ENCODE measurements at regions not wholly inside any gene's neighbourhood (a gene's known extent, or its start where the extent isn't known, plus 50 kb on each side); places are given as distances from the start of the nearest gene placed in this dataset.

DNA sequence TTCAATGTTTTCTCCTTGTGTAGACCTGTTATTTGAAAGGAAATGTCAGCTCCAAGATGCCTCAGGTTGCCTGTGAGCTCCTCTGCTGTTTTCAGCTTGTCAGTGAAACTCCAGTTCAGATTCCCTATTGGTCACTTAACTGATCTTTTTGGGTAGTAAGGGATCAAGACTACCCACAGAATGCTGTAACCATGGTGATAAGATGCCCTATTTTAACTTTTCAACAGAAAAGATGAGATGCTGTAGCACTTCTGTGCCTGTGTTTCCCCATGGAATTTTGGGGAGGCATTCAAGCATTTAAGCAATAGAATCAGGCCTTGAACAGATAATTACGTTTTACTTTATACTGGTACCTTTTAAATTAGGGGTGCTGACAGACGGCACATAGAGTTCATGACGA, 106.6 kb upstream of the H2AZ1 start:
- CTCF ChIA-PET, result interaction anchor here (1.0 to 2.0 kb wide), 4 partner anchors 12 to 58 kb away, joined by 3 to 8 read pairs (median 4); no protein-coding TSS in a partner anchor
- Histone ChIP-seq H3K27me3 (ENCODE audit: control insufficient read depth, insufficient read depth, low read length) (peaks cover 1% of the 10 kb centered on the region; the same call in 1 of the 2 replicates), H3K4me3 (ENCODE audit: low read depth, low read length) (no peak overlapping the region), H3K36me3 (ENCODE audit: control insufficient read depth, insufficient read depth, low read length) (no peaks in the 10 kb centered on the region)
- TF ChIP-seq, protein P1, sequence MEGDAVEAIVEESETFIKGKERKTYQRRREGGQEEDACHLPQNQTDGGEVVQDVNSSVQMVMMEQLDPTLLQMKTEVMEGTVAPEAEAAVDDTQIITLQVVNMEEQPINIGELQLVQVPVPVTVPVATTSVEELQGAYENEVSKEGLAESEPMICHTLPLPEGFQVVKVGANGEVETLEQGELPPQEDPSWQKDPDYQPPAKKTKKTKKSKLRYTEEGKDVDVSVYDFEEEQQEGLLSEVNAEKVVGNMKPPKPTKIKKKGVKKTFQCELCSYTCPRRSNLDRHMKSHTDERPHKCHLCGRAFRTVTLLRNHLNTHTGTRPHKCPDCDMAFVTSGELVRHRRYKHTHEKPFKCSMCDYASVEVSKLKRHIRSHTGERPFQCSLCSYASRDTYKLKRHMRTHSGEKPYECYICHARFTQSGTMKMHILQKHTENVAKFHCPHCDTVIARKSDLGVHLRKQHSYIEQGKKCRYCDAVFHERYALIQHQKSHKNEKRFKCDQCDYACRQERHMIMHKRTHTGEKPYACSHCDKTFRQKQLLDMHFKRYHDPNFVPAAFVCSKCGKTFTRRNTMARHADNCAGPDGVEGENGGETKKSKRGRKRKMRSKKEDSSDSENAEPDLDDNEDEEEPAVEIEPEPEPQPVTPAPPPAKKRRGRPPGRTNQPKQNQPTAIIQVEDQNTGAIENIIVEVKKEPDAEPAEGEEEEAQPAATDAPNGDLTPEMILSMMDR (IDR thresholded peaks at IDR 0.05; ENCODE audit: insufficient read depth, low read depth, low read length), result no peak
- POLR2A ChIA-PET, result no interaction called here
- DNase-seq (ENCODE audit: low read depth), result no peak

- CTCF ChIA-PET, result interaction anchor here (1.5 kb wide), 1 partner anchor 56 kb away, joined by 5 read pairs; no protein-coding TSS in a partner anchor
- no peak overlapping the region for H3K4me3 ChIP-seq (ENCODE audit: low read depth, low read length)
- H3K36me3 ChIP-seq (ENCODE audit: control insufficient read depth, insufficient read depth, low read length), result no peaks in the 10 kb centered on the region
- H3K27me3 ChIP-seq (ENCODE audit: control insufficient read depth, insufficient read depth, low read length), result peaks cover 3% of the 10 kb centered on the region; the same call in 1 of the 2 replicates
- DNase-seq (ENCODE audit: low read depth), result no peak
- TF ChIP-seq, protein P1 (IDR thresholded peaks at IDR 0.05; ENCODE audit: insufficient read depth, low read depth, low read length), result no peak
- POLR2A ChIA-PET, result no interaction called here
Observed at GRCh38 chr4:100054071-100054470, 104.0 kb upstream of the H2AZ1 start.

- DNase-seq (ENCODE audit: low read depth), result no peak
- ChIA-PET POLR2A (no interaction called here), CTCF (no interaction called here)
- Histone ChIP-seq H3K27me3 (ENCODE audit: control insufficient read depth, insufficient read depth, low read length) (peaks cover 3% of the 10 kb centered on the region; the same call in 1 of the 2 replicates), H3K36me3 (ENCODE audit: control insufficient read depth, insufficient read depth, low read length) (no peaks in the 10 kb centered on the region), H3K4me3 (ENCODE audit: low read depth, low read length) (no peak overlapping the region)
- TF ChIP-seq, protein P1 (IDR thresholded peaks at IDR 0.05; ENCODE audit: insufficient read depth, low read depth, low read length), result no peak
Observed at GRCh38 chr4:100049872-100050271, 99.8 kb upstream of the H2AZ1 start.

DNA sequence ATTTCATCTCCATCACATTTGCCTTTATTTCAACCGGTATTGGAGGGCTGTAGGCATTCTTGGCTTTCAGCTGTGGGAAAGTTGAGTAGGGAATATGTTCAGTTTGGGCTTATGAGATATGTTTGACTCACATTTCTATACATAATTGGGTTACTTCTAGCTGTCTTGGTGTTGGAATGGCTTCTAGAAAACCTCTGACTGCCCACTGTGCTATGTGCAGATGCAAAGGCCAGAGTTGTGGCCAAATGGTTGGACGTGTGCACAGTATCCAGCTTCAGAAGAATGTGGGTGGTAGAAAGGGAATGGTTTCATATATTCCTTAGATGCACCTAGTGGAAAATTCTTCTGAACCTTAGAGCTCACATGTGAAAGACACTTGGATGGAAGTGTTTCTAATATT, 92.6 kb upstream of the H2AZ1 start:
- TF ChIP-seq, protein P1 (IDR thresholded peaks at IDR 0.05; ENCODE audit: insufficient read depth, low read depth, low read length), result no peak
- CTCF ChIA-PET, result no interaction called here
- POLR2A ChIA-PET, result no interaction called here

GRCh38 chr4:100042235-100042634, 92.2 kb upstream of the H2AZ1 start:
- Histone ChIP-seq H3K4me3 (ENCODE audit: low read depth, low read length) (no peak overlapping the region), H3K27me3 (ENCODE audit: control insufficient read depth, insufficient read depth, low read length) (no peaks in the 10 kb centered on the region), H3K36me3 (ENCODE audit: control insufficient read depth, insufficient read depth, low read length) (no peaks in the 10 kb centered on the region)
- ChIA-PET CTCF (no interaction called here), POLR2A (no interaction called here)
- TF ChIP-seq, protein P1 (IDR thresholded peaks at IDR 0.05; ENCODE audit: insufficient read depth, low read depth, low read length), result no peak
- no peak for DNase-seq (ENCODE audit: low read depth)

More for the DNA sequence above, 92.6 kb upstream of the H2AZ1 start:
- no peak for DNase-seq (ENCODE audit: low read depth)
- H3K4me3 ChIP-seq (ENCODE audit: low read depth, low read length), result no peak overlapping the region
- H3K36me3 ChIP-seq (ENCODE audit: control insufficient read depth, insufficient read depth, low read length), result no peaks in the 10 kb centered on the region
- no peaks in the 10 kb centered on the region for H3K27me3 ChIP-seq (ENCODE audit: control insufficient read depth, insufficient read depth, low read length)

Data from BJ (cell line).